ENCODE measurements at regions not wholly inside any gene's neighbourhood (a gene's known extent, or its start where the extent isn't known, plus 50 kb on each side); places are given as distances from the start of the nearest gene placed in this dataset.

- TF ChIP-seq, protein P1, sequence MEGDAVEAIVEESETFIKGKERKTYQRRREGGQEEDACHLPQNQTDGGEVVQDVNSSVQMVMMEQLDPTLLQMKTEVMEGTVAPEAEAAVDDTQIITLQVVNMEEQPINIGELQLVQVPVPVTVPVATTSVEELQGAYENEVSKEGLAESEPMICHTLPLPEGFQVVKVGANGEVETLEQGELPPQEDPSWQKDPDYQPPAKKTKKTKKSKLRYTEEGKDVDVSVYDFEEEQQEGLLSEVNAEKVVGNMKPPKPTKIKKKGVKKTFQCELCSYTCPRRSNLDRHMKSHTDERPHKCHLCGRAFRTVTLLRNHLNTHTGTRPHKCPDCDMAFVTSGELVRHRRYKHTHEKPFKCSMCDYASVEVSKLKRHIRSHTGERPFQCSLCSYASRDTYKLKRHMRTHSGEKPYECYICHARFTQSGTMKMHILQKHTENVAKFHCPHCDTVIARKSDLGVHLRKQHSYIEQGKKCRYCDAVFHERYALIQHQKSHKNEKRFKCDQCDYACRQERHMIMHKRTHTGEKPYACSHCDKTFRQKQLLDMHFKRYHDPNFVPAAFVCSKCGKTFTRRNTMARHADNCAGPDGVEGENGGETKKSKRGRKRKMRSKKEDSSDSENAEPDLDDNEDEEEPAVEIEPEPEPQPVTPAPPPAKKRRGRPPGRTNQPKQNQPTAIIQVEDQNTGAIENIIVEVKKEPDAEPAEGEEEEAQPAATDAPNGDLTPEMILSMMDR (IDR thresholded peaks at IDR 0.05), result no peak
- TF ChIP-seq EZH2 (IDR thresholded peaks at IDR 0.05) (no peak), EZH2phosphoT487 (IDR thresholded peaks at IDR 0.05) (no peak)
Measured at GRCh38 chr13:31653730-31654129, 85.6 kb upstream of the RXFP2 start.

Measured in neural progenitor cell (in vitro differentiated cells).